ENCODE measurements at regions not wholly inside any gene's neighbourhood (a gene's known extent, or its start where the extent isn't known, plus 50 kb on each side); places are given as distances from the start of the nearest gene placed in this dataset.

- TF ChIP-seq CTCF (IDR thresholded peaks at IDR 0.05): no peak
- TF ChIP-seq POLR2A (IDR thresholded peaks at IDR 0.05): no peak
These were observed 224.0 kb upstream of the BTG1 start for GRCh38 chr12:92369636-92370035.

Measured in heart left ventricle (tissue), 13 donors.